Sciatic nerve (tissue), 2 donors: ENCODE measurements at regions not wholly inside any gene's neighbourhood (a gene's known extent, or its start where the extent isn't known, plus 50 kb on each side); places are given as distances from the start of the nearest gene placed in this dataset.
"Not testable (repeated sequence)": the region's sequence is repeated elsewhere in the genome, so short reads cannot be mapped to it uniquely, and the experiment has no call there.

ENCODE experiments used
- ATAC-seq: fragments of 200-7000 bp; cut with Tn5 transposase; one replicate; pipeline ENCODE4 v1.9.1; 2020; ENCODE audit warnings: mild to moderate bottlenecking, moderate library complexity
- DNase-seq: peaks from one replicate; pipeline ENCODE4 v3.0.0-alpha.2; 2020; ENCODE audit warnings: low spot score
- intact Hi-C: fragments of 100-400 bp; cut with DNase I; formaldehyde crosslinking; loops from one replicate; pipeline ENCODE4 v1.14.2; 2022
- donor health status: DM: no; HTN: no; CAD: no.
- donor health status: DM: no; HTN: no; CAD: no.

- ATAC-seq = no peak
- no peak for DNase-seq
- intact Hi-C loops = no loop called here
Observed at GRCh38 chr17:45672301-45672700, 111.8 kb upstream of the CRHR1 start.

- intact Hi-C loops = no loop called here
- DNase-seq (no peak), ATAC-seq (no peak)
Observed at GRCh38 chr17:45672792-45673191, 111.3 kb upstream of the CRHR1 start.

- intact Hi-C loops, DNase-seq, ATAC-seq: not testable (repeated sequence)
Observed at GRCh38 chr17:45673759-45674158, 110.4 kb upstream of the CRHR1 start.

- ATAC-seq = no peak
- intact Hi-C loops = no loop called here
- DNase-seq = no peak
Observed at GRCh38 chr17:45675012-45675411, 109.1 kb upstream of the CRHR1 start.

GRCh38 chr17:45675892-45676291 is 108.2 kb upstream of the CRHR1 start:
- intact Hi-C loops = no loop called here
- ATAC-seq (no peak), DNase-seq (no peak)

- intact Hi-C loops = no loop called here
- no peak for ATAC-seq
Observed at GRCh38 chr17:45676695-45677094, 107.4 kb upstream of the CRHR1 start.

GRCh38 chr17:45677770-45678169 is 106.3 kb upstream of the CRHR1 start:
- ATAC-seq (no peak), DNase-seq (no peak)
- intact Hi-C loops = no loop called here

More at GRCh38 chr17:45676695-45677094, 107.4 kb upstream of the CRHR1 start:
- no peak for DNase-seq

GRCh38 chr17:45679426-45679825 is 104.7 kb upstream of the CRHR1 start:
- ATAC-seq (no peak), DNase-seq (no peak)
- intact Hi-C loops = no loop called here

GRCh38 chr17:45680360-45680759 is 103.8 kb upstream of the CRHR1 start:
- intact Hi-C loops = loop anchor here (10.0 kb wide), 1 partner anchor 74 kb away; no protein-coding TSS in a partner anchor
- ATAC-seq = no peak
- DNase-seq = no peak

- intact Hi-C loops = loop anchor here (10.0 kb wide), 1 partner anchor 73 kb away; no protein-coding TSS in a partner anchor
- DNase-seq (no peak), ATAC-seq (no peak)
Observed at GRCh38 chr17:45681706-45682105, 102.4 kb upstream of the CRHR1 start.

GRCh38 chr17:45686250-45686649 is 97.9 kb upstream of the CRHR1 start:
- DNase-seq (no peak), ATAC-seq (no peak)
- intact Hi-C loops = loop anchor here (10.0 kb wide), 1 partner anchor 69 kb away; no protein-coding TSS in a partner anchor

- DNase-seq (no peak), ATAC-seq (no peak)
- intact Hi-C loops = loop anchor here (10.0 kb wide), 1 partner anchor 67 kb away; no protein-coding TSS in a partner anchor
Observed at GRCh38 chr17:45687594-45687993, 96.5 kb upstream of the CRHR1 start.

GRCh38 chr17:45688353-45688752 is 95.8 kb upstream of the CRHR1 start:
- DNase-seq (no peak), ATAC-seq (peak; percentile 49)
- intact Hi-C loops = loop anchor here (10.0 kb wide), 1 partner anchor 66 kb away; no protein-coding TSS in a partner anchor

- intact Hi-C loops = loop anchor here (10.0 kb wide), 1 partner anchor 66 kb away; no protein-coding TSS in a partner anchor
- ATAC-seq (no peak), DNase-seq (no peak)
Observed at GRCh38 chr17:45688820-45689219, 95.3 kb upstream of the CRHR1 start.

GRCh38 chr17:45689451-45689850 is 94.7 kb upstream of the CRHR1 start:
- ATAC-seq = no peak
- DNase-seq = no peak
- intact Hi-C loops = loop anchor here (10.0 kb wide), 1 partner anchor 65 kb away; no protein-coding TSS in a partner anchor

GRCh38 chr17:45690625-45691275 is 93.4 kb upstream of the CRHR1 start:
- no peak for DNase-seq

GRCh38 chr17:45692661-45693060 is 91.5 kb upstream of the CRHR1 start:
- intact Hi-C loops = no loop called here
- DNase-seq (no peak), ATAC-seq (no peak)

More at GRCh38 chr17:45690625-45691275, 93.4 kb upstream of the CRHR1 start:
- no peak for ATAC-seq
- intact Hi-C loops = no loop called here

- ATAC-seq = no peak
- no peak for DNase-seq
- intact Hi-C loops = no loop called here
Observed at GRCh38 chr17:45693792-45694191, 90.3 kb upstream of the CRHR1 start.

- intact Hi-C loops = no loop called here
- DNase-seq (no peak), ATAC-seq (no peak)
Observed at GRCh38 chr17:45696442-45696841, 87.7 kb upstream of the CRHR1 start.

- intact Hi-C loops = no loop called here
- no peak for DNase-seq
- no peak for ATAC-seq
Observed at GRCh38 chr17:45697076-45697475, 87.0 kb upstream of the CRHR1 start.
